WTC11 (cell line): ENCODE measurements at regions not wholly inside any gene's neighbourhood (a gene's known extent, or its start where the extent isn't known, plus 50 kb on each side); places are given as distances from the start of the nearest gene placed in this dataset.

Experiments
- ATAC-seq: fragments of 200-7000 bp; cut with Tn5 transposase; 2 replicates; pipeline ENCODE4 v1.10.0; 2021; ENCODE audit warnings: mild to moderate bottlenecking, moderate library complexity
- CTCF ChIA-PET: fragments of 300-600 bp; sonication (Branson Sonifier 250); formaldehyde crosslinking; loops from one replicate; lab custom pipeline; 2021; ENCODE audit warnings: antibody characterized with exemption; lab: Charles Lee
- POLR2A ChIA-PET: fragments of 350-600 bp; sonication (Branson Sonifier 250); formaldehyde crosslinking; loops from one replicate; lab custom pipeline; 2021; ENCODE audit warnings: antibody characterized with exemption; lab: Charles Lee
- DNase-seq: peaks from one replicate; pipeline ENCODE4 v3.0.0; 2021; ENCODE audit warnings: low spot score
- H3K27ac Mint-ChIP-seq: 2 replicates; pipeline ENCODE4 v1.8.0; 2021; ENCODE audit warnings: mixed read lengths
- H3K27me3 Mint-ChIP-seq: 2 replicates; pipeline ENCODE4 v1.8.0; 2021; ENCODE audit warnings: low read depth, mild to moderate bottlenecking, moderate library complexity, mixed read lengths
- H3K36me3 Mint-ChIP-seq: 2 replicates; pipeline ENCODE4 v1.8.0; 2021; ENCODE audit warnings: mixed read lengths
- H3K4me1 Mint-ChIP-seq: 2 replicates; pipeline ENCODE4 v1.8.0; 2022; ENCODE audit warnings: mixed read lengths
- H3K4me3 Mint-ChIP-seq: 2 replicates; pipeline ENCODE4 v1.8.0; 2021; ENCODE audit warnings: mild to moderate bottlenecking, moderate library complexity, mixed read lengths
- H3K9me3 Mint-ChIP-seq: 2 replicates; pipeline ENCODE4 v1.8.0; 2021; ENCODE audit warnings: mixed read lengths
- CREB1 ChIP-seq: sonication (generic); formaldehyde crosslinking; IDR thresholded peaks from 2 replicates; pipeline ENCODE4 v1.8.0; 2023; ENCODE audit warnings: mild to moderate bottlenecking, missing genetic modification reagents
- GRHL2 ChIP-seq: fragments of 250-450 bp; sonication (Bioruptor Pico); IDR thresholded peaks from 2 replicates; pipeline ENCODE4 v1.8.0; 2022; ENCODE audit warnings: mild to moderate bottlenecking, moderate library complexity; ENCODE audit not compliant: insufficient replicate concordance, severe bottlenecking
- NR1H2 ChIP-seq: sonication (generic); formaldehyde crosslinking; IDR thresholded peaks from 2 replicates; pipeline ENCODE4 v1.9.0; 2021; ENCODE audit warnings: mild to moderate bottlenecking, moderate library complexity, missing genetic modification reagents
- NR2C2 ChIP-seq: sonication (generic); formaldehyde crosslinking; IDR thresholded peaks from 2 replicates; pipeline ENCODE4 v1.8.0; 2022; ENCODE audit warnings: mild to moderate bottlenecking, missing genetic modification reagents
- ZNF121 ChIP-seq: sonication (generic); formaldehyde crosslinking; IDR thresholded peaks from 2 replicates; pipeline ENCODE4 v1.8.0; 2023; ENCODE audit warnings: missing genetic modification reagents
- ZNF232 ChIP-seq: sonication (generic); formaldehyde crosslinking; IDR thresholded peaks from 2 replicates; pipeline ENCODE4 v1.8.0; 2022; ENCODE audit warnings: mild to moderate bottlenecking, missing genetic modification reagents
- TF ChIP-seq, protein P1 (sequence below): sonication (generic); formaldehyde crosslinking; IDR thresholded peaks from 2 replicates; pipeline ENCODE4 v1.8.0; 2022; ENCODE audit warnings: mild to moderate bottlenecking, missing genetic modification reagents
- TF ChIP-seq, protein P2 (sequence below): sonication (generic); formaldehyde crosslinking; IDR thresholded peaks from 2 replicates; pipeline ENCODE4 v1.8.0; 2022; ENCODE audit warnings: mild to moderate bottlenecking, missing genetic modification reagents
- TF ChIP-seq, protein P3 (sequence below): sonication (generic); formaldehyde crosslinking; IDR thresholded peaks from 2 replicates; pipeline ENCODE4 v1.8.1; 2023; ENCODE audit warnings: mild to moderate bottlenecking, moderate library complexity, missing genetic modification reagents
- TF ChIP-seq, protein P4 (sequence below): sonication (generic); formaldehyde crosslinking; IDR thresholded peaks from 2 replicates; pipeline ENCODE4 v1.8.1; 2023; ENCODE audit warnings: mild to moderate bottlenecking, missing genetic modification reagents
- TF ChIP-seq, protein P5 (sequence below): sonication (generic); formaldehyde crosslinking; IDR thresholded peaks from 2 replicates; pipeline ENCODE4 v1.8.0; 2022; ENCODE audit warnings: mild to moderate bottlenecking, missing genetic modification reagents
- TF ChIP-seq, protein P6 (sequence below): sonication (generic); formaldehyde crosslinking; IDR thresholded peaks from 2 replicates; pipeline ENCODE4 v1.8.1; 2023; ENCODE audit warnings: mild to moderate bottlenecking, missing genetic modification reagents, moderate library complexity
- TF ChIP-seq, protein P7 (sequence below): sonication (generic); formaldehyde crosslinking; IDR thresholded peaks from 2 replicates; pipeline ENCODE4 v1.8.1; 2023; ENCODE audit warnings: mild to moderate bottlenecking, missing genetic modification reagents, borderline replicate concordance
- TF ChIP-seq, protein P8 (sequence below): fragments of 250-450 bp; sonication (Bioruptor Pico); conservative IDR thresholded peaks from 2 replicates; pipeline ENCODE4 v1.9.0; 2021; ENCODE audit warnings: mild to moderate bottlenecking
- TF ChIP-seq, protein P9 (sequence below): sonication (generic); formaldehyde crosslinking; IDR thresholded peaks from 2 replicates; pipeline ENCODE4 v1.8.0; 2022; ENCODE audit warnings: mild to moderate bottlenecking, missing genetic modification reagents

DNA sequence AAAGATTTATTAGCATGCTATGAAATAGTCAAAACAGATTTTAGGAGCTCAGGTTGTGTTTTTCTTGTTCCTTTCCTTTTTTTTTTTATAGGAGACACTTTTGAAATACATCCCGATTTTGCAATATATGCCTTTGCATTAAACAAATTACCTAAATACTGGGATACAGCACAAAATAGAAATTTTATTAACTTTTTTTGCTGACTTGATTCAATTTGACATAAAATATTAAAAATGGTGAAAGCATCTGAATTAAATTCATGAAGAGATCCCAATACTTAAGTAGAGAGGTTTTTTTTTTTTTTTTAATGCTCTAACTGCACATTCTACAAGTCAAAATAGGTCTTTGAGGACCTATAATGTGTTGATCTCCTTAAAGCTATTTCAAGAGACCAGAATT lies 939.5 kb upstream of the CHAC2 start (continued):
- TF ChIP-seq, protein P1, sequence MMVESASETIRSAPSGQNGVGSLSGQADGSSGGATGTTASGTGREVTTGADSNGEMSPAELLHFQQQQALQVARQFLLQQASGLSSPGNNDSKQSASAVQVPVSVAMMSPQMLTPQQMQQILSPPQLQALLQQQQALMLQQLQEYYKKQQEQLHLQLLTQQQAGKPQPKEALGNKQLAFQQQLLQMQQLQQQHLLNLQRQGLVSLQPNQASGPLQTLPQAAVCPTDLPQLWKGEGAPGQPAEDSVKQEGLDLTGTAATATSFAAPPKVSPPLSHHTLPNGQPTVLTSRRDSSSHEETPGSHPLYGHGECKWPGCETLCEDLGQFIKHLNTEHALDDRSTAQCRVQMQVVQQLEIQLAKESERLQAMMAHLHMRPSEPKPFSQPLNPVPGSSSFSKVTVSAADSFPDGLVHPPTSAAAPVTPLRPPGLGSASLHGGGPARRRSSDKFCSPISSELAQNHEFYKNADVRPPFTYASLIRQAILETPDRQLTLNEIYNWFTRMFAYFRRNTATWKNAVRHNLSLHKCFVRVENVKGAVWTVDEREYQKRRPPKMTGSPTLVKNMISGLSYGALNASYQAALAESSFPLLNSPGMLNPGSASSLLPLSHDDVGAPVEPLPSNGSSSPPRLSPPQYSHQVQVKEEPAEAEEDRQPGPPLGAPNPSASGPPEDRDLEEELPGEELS, result no peak
- TF ChIP-seq NR2C2, result no peak
- TF ChIP-seq, protein P2, sequence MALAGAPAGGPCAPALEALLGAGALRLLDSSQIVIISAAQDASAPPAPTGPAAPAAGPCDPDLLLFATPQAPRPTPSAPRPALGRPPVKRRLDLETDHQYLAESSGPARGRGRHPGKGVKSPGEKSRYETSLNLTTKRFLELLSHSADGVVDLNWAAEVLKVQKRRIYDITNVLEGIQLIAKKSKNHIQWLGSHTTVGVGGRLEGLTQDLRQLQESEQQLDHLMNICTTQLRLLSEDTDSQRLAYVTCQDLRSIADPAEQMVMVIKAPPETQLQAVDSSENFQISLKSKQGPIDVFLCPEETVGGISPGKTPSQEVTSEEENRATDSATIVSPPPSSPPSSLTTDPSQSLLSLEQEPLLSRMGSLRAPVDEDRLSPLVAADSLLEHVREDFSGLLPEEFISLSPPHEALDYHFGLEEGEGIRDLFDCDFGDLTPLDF (CRISPR knock-in tag), result no peak

DNA sequence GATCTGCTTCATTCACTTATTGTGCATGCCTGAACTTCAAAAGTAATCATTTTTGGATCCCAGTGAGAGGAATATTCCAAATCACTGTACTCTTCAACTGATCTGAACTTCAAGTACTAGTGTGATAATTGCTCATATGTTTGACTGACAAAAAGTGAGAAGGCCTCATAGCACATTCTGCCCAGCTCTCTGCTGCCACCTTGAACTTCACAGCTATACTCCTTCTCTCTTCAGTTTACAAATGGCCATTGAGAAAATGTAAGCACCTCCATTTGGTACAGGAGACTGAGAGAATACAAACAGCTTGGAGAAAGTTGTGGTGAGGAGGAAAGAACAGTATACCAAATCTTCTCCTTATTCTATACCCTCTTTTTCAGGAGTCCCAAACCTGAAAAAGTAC lies 946.0 kb upstream of the CHAC2 start:
- CTCF ChIA-PET, result interaction anchor here (1.0 to 1.2 kb wide), 4 partner anchors 11 to 601 kb away, joined by 3 to 6 read pairs (median 4); no protein-coding TSS in a partner anchor

DNA sequence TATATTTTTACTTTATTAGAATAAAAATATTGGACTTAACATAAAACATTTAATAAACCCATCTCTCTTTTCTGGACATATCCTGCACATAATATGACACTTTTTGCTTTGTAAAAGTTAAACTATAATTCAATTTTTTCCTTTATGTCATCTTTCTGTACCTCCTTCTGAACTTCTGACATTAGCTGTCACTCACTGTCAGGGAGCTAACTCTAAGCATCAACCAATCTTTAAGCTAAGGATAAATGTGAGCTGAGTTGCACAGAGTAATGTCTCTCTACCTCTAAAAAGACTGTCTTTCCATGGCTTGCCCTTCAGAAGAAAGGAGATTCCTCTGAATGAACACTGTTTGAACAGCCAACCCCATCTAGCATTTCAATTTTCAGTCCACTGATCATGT lies 948.6 kb upstream of the CHAC2 start:
- Mint-ChIP-seq H3K4me1 (no peaks in the 10 kb centered on the region), H3K27ac (no peak overlapping the region), H3K4me3 (no peak overlapping the region), H3K27me3 (no peaks in the 10 kb centered on the region), H3K9me3 (no peaks in the 10 kb centered on the region), H3K36me3 (no peaks in the 10 kb centered on the region)
- ATAC-seq (no peak), DNase-seq (no peak)
- ChIA-PET CTCF (no interaction called here), POLR2A (no interaction called here)
- TF ChIP-seq ZNF121 (no peak), CREB1 (CRISPR knock-in tag) (no peak)
- TF ChIP-seq, protein P3, sequence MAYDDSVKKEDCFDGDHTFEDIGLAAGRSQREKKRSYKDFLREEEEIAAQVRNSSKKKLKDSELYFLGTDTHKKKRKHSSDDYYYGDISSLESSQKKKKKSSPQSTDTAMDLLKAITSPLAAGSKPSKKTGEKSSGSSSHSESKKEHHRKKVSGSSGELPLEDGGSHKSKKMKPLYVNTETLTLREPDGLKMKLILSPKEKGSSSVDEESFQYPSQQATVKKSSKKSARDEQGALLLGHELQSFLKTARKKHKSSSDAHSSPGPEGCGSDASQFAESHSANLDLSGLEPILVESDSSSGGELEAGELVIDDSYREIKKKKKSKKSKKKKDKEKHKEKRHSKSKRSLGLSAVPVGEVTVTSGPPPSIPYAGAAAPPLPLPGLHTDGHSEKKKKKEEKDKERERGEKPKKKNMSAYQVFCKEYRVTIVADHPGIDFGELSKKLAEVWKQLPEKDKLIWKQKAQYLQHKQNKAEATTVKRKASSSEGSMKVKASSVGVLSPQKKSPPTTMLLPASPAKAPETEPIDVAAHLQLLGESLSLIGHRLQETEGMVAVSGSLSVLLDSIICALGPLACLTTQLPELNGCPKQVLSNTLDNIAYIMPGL (CRISPR knock-in tag), result no peak
- TF ChIP-seq, protein P4, sequence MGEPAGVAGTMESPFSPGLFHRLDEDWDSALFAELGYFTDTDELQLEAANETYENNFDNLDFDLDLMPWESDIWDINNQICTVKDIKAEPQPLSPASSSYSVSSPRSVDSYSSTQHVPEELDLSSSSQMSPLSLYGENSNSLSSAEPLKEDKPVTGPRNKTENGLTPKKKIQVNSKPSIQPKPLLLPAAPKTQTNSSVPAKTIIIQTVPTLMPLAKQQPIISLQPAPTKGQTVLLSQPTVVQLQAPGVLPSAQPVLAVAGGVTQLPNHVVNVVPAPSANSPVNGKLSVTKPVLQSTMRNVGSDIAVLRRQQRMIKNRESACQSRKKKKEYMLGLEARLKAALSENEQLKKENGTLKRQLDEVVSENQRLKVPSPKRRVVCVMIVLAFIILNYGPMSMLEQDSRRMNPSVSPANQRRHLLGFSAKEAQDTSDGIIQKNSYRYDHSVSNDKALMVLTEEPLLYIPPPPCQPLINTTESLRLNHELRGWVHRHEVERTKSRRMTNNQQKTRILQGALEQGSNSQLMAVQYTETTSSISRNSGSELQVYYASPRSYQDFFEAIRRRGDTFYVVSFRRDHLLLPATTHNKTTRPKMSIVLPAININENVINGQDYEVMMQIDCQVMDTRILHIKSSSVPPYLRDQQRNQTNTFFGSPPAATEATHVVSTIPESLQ, result no peak
- TF ChIP-seq, protein P5, sequence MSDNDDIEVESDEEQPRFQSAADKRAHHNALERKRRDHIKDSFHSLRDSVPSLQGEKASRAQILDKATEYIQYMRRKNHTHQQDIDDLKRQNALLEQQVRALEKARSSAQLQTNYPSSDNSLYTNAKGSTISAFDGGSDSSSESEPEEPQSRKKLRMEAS (CRISPR knock-in tag), result no peak
- TF ChIP-seq, protein P6, sequence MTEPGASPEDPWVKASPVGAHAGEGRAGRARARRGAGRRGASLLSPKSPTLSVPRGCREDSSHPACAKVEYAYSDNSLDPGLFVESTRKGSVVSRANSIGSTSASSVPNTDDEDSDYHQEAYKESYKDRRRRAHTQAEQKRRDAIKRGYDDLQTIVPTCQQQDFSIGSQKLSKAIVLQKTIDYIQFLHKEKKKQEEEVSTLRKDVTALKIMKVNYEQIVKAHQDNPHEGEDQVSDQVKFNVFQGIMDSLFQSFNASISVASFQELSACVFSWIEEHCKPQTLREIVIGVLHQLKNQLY (CRISPR knock-in tag), result no peak

More for the DNA sequence above, 946.0 kb upstream of the CHAC2 start:
- TF ChIP-seq NR1H2 (CRISPR knock-in tag) (no peak), ZNF232 (CRISPR knock-in tag) (no peak), GRHL2 (CRISPR knock-in tag) (no peak)
- TF ChIP-seq, protein P7, sequence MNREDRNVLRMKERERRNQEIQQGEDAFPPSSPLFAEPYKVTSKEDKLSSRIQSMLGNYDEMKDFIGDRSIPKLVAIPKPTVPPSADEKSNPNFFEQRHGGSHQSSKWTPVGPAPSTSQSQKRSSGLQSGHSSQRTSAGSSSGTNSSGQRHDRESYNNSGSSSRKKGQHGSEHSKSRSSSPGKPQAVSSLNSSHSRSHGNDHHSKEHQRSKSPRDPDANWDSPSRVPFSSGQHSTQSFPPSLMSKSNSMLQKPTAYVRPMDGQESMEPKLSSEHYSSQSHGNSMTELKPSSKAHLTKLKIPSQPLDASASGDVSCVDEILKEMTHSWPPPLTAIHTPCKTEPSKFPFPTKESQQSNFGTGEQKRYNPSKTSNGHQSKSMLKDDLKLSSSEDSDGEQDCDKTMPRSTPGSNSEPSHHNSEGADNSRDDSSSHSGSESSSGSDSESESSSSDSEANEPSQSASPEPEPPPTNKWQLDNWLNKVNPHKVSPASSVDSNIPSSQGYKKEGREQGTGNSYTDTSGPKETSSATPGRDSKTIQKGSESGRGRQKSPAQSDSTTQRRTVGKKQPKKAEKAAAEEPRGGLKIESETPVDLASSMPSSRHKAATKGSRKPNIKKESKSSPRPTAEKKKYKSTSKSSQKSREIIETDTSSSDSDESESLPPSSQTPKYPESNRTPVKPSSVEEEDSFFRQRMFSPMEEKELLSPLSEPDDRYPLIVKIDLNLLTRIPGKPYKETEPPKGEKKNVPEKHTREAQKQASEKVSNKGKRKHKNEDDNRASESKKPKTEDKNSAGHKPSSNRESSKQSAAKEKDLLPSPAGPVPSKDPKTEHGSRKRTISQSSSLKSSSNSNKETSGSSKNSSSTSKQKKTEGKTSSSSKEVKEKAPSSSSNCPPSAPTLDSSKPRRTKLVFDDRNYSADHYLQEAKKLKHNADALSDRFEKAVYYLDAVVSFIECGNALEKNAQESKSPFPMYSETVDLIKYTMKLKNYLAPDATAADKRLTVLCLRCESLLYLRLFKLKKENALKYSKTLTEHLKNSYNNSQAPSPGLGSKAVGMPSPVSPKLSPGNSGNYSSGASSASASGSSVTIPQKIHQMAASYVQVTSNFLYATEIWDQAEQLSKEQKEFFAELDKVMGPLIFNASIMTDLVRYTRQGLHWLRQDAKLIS, result no peak
- TF ChIP-seq, protein P8, sequence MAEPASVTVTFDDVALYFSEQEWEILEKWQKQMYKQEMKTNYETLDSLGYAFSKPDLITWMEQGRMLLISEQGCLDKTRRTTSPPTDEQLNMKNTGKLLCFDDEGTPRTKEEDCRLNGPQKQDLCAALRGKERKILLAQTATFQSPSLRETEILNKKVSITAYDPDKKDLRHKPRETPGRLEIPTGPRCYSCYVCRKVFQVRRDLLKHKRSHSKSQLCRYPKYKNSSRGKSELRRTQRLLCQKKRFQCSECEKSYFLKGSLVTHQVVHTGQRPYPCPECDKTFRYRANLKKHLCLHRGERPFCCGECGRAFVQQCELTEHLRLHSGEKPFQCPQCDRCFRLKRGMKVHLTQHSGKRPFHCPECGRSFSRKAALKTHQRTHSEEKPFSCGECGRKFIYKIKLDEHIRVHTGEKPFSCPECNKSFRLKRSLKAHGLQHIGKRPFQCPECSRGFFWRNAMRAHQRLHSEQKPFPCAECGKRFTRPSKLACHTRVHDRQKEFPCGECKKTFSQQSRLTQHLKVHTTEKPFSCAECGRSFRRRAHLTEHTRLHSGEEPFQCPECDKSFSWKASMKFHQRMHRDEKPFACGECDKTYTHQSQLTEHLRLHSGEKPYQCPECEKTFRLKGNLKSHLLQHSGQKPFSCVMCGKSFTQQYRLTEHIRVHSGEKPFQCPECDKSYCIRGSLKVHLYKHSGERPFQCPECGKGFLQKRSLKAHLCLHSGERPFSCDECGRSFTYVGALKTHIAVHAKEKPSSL, result no peak
- TF ChIP-seq, protein P9, sequence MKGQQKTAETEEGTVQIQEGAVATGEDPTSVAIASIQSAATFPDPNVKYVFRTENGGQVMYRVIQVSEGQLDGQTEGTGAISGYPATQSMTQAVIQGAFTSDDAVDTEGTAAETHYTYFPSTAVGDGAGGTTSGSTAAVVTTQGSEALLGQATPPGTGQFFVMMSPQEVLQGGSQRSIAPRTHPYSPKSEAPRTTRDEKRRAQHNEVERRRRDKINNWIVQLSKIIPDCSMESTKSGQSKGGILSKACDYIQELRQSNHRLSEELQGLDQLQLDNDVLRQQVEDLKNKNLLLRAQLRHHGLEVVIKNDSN, result no peak
- POLR2A ChIA-PET, result no interaction called here
- H3K27ac Mint-ChIP-seq, result no peak overlapping the region
- DNase-seq (no peak), ATAC-seq (peak; percentile 71)
- no peaks in the 10 kb centered on the region for H3K36me3 Mint-ChIP-seq
- H3K4me1 Mint-ChIP-seq, result no peaks in the 10 kb centered on the region
- H3K27me3 Mint-ChIP-seq, result no peaks in the 10 kb centered on the region
- H3K4me3 Mint-ChIP-seq, result no peak overlapping the region
- no peaks in the 10 kb centered on the region for H3K9me3 Mint-ChIP-seq
